ENCODE measurements at regions not wholly inside any gene's neighbourhood (a gene's known extent, or its start where the extent isn't known, plus 50 kb on each side); places are given as distances from the start of the nearest gene placed in this dataset.

- no TSS peak for BruUV-seq (replicated peaks)
- Mint-ChIP-seq H3K4me1 (ENCODE audit: low read depth, unreplicated experiment) (peaks cover 17% of the 10 kb centered on the region), H3K27ac (ENCODE audit: unreplicated experiment) (no peak overlapping the region), H3K9me3 (ENCODE audit: unreplicated experiment) (no peaks in the 10 kb centered on the region), H3K36me3 (ENCODE audit: insufficient read depth, unreplicated experiment) (no peaks in the 10 kb centered on the region), H3K27me3 (ENCODE audit: insufficient read depth, unreplicated experiment) (no peaks in the 10 kb centered on the region), H3K4me3 (ENCODE audit: unreplicated experiment) (no peak overlapping the region)
- ChIA-PET POLR2A (no interaction called here), CTCF (no interaction called here)
- no peaks in the 10 kb centered on the region for H3K36me3 ChIP-seq (ENCODE audit: control insufficient read depth, insufficient read depth, low read length)
- no peak overlapping the region for H3K4me3 ChIP-seq (ENCODE audit: low read depth, low read length)
- H3K4me1 ChIP-seq: peaks cover 14% of the 10 kb centered on the region
- H3K9me3 ChIP-seq: no peaks in the 10 kb centered on the region
- intact Hi-C loops (cut with micrococcal nuclease; ENCODE audit: unreplicated experiment): loop anchor here (1.0 kb wide), 1 partner anchor 10 kb away; no protein-coding TSS in a partner anchor
- TF ChIP-seq CTCF (IDR thresholded peaks at IDR 0.05; ENCODE audit: insufficient read depth in 1 of 2, low read depth in 1 of 2, low read length in 1 of 2, severe bottlenecking in 1 of 2, unreplicated experiment in 1 of 2): no peak
- H3K27me3 ChIP-seq (replicated peaks; ENCODE audit: control insufficient read depth, insufficient read depth, low read length): no peaks in the 10 kb centered on the region
- DNase-seq: no peak
These were observed 142.1 kb upstream of the PKDCC start for GRCh38 chr2:41905597-41906337.

GRCh38 chr2:41906338-41906725, 141.5 kb upstream of the PKDCC start:
- peaks cover 14% of the 10 kb centered on the region for H3K4me1 ChIP-seq
- H3K4me3 ChIP-seq (ENCODE audit: low read depth, low read length): no peak overlapping the region
- CTCF ChIA-PET: no interaction called here
- H3K9me3 ChIP-seq: no peaks in the 10 kb centered on the region
- intact Hi-C loops (cut with micrococcal nuclease; ENCODE audit: unreplicated experiment): loop anchor here (1.0 kb wide), 1 partner anchor 11 kb away; no protein-coding TSS in a partner anchor
- peaks cover 19% of the 10 kb centered on the region for H3K4me1 Mint-ChIP-seq (ENCODE audit: low read depth, unreplicated experiment)
- no peak overlapping the region for H3K4me3 Mint-ChIP-seq (ENCODE audit: unreplicated experiment)
- no TSS peak for BruUV-seq (replicated peaks)
- POLR2A ChIA-PET: no interaction called here
- no peaks in the 10 kb centered on the region for H3K9me3 Mint-ChIP-seq (ENCODE audit: unreplicated experiment)
- no peaks in the 10 kb centered on the region for H3K27me3 ChIP-seq (replicated peaks; ENCODE audit: control insufficient read depth, insufficient read depth, low read length)
- H3K36me3 Mint-ChIP-seq (ENCODE audit: insufficient read depth, unreplicated experiment): no peaks in the 10 kb centered on the region
- H3K36me3 ChIP-seq (ENCODE audit: control insufficient read depth, insufficient read depth, low read length): no peaks in the 10 kb centered on the region
- H3K27ac Mint-ChIP-seq (ENCODE audit: unreplicated experiment): no peak overlapping the region
- no peak for TF ChIP-seq CTCF (IDR thresholded peaks at IDR 0.05; ENCODE audit: insufficient read depth in 1 of 2, low read depth in 1 of 2, low read length in 1 of 2, severe bottlenecking in 1 of 2, unreplicated experiment in 1 of 2)
- DNase-seq: no peak
- H3K27me3 Mint-ChIP-seq (ENCODE audit: insufficient read depth, unreplicated experiment): no peaks in the 10 kb centered on the region

GRCh38 chr2:41907141-41907540, 140.7 kb upstream of the PKDCC start:
- CTCF ChIA-PET: no interaction called here
- POLR2A ChIA-PET: no interaction called here

More at GRCh38 chr2:41907141-41907540, 140.7 kb upstream of the PKDCC start:
- no peaks in the 10 kb centered on the region for H3K36me3 ChIP-seq (ENCODE audit: control insufficient read depth, insufficient read depth, low read length)
- H3K4me1 Mint-ChIP-seq (ENCODE audit: low read depth, unreplicated experiment): peaks cover 23% of the 10 kb centered on the region
- intact Hi-C loops (cut with micrococcal nuclease; ENCODE audit: unreplicated experiment): no loop called here
- H3K36me3 Mint-ChIP-seq (ENCODE audit: insufficient read depth, unreplicated experiment): no peaks in the 10 kb centered on the region
- no TSS peak for BruUV-seq (replicated peaks)
- no peak overlapping the region for H3K4me3 Mint-ChIP-seq (ENCODE audit: unreplicated experiment)
- no peaks in the 10 kb centered on the region for H3K9me3 Mint-ChIP-seq (ENCODE audit: unreplicated experiment)
- H3K4me3 ChIP-seq (ENCODE audit: low read depth, low read length): no peak overlapping the region
- H3K27me3 ChIP-seq (replicated peaks; ENCODE audit: control insufficient read depth, insufficient read depth, low read length): no peaks in the 10 kb centered on the region
- no peak overlapping the region for H3K27ac Mint-ChIP-seq (ENCODE audit: unreplicated experiment)
- TF ChIP-seq CTCF (IDR thresholded peaks at IDR 0.05; ENCODE audit: insufficient read depth in 1 of 2, low read depth in 1 of 2, low read length in 1 of 2, severe bottlenecking in 1 of 2, unreplicated experiment in 1 of 2): no peak
- no peaks in the 10 kb centered on the region for H3K27me3 Mint-ChIP-seq (ENCODE audit: insufficient read depth, unreplicated experiment)
- no peak for DNase-seq
- H3K9me3 ChIP-seq: no peaks in the 10 kb centered on the region
- peaks cover 14% of the 10 kb centered on the region for H3K4me1 ChIP-seq
